ENCODE measurements at regions not wholly inside any gene's neighbourhood (a gene's known extent, or its start where the extent isn't known, plus 50 kb on each side); places are given as distances from the start of the nearest gene placed in this dataset.

DNA sequence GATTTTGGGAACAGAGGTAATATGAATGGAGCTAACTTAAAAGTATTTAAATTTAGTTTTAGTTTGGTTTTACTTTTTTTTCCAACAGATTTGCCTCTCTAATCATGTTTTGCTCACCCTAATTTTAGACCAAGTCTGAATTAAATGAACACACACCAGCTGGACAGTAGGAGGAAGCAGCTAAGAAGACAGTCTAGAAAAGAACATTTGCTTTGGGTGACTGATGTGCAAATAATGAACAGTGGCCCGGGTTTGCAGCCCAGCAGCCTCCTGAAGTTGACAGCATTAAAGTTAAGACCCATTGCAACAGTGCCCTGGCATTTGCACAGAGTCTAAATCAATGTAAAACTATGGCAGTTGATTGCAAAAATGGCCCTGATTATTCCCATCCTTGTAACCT is 66.4 kb upstream of the SORL1 start:
- TF ChIP-seq, protein P1, sequence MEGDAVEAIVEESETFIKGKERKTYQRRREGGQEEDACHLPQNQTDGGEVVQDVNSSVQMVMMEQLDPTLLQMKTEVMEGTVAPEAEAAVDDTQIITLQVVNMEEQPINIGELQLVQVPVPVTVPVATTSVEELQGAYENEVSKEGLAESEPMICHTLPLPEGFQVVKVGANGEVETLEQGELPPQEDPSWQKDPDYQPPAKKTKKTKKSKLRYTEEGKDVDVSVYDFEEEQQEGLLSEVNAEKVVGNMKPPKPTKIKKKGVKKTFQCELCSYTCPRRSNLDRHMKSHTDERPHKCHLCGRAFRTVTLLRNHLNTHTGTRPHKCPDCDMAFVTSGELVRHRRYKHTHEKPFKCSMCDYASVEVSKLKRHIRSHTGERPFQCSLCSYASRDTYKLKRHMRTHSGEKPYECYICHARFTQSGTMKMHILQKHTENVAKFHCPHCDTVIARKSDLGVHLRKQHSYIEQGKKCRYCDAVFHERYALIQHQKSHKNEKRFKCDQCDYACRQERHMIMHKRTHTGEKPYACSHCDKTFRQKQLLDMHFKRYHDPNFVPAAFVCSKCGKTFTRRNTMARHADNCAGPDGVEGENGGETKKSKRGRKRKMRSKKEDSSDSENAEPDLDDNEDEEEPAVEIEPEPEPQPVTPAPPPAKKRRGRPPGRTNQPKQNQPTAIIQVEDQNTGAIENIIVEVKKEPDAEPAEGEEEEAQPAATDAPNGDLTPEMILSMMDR (IDR thresholded peaks at IDR 0.05) = no peak
- no peak for TF ChIP-seq POLR2AphosphoS5 (IDR thresholded peaks at IDR 0.05)

Data from upper lobe of left lung (tissue), 4 donors.